OCI-LY1 (cell line): ENCODE measurements at regions not wholly inside any gene's neighbourhood (a gene's known extent, or its start where the extent isn't known, plus 50 kb on each side); places are given as distances from the start of the nearest gene placed in this dataset.

Source experiments
- H2AFZ ChIP-seq: fragments of 200-600 bp; sonication (generic), shearing (Covaris generic); 2 replicates; pipeline ENCODE4 v1.6.0; 2014; ENCODE audit warnings: antibody characterized with exemption, mild to moderate bottlenecking, low read length
- H3F3A ChIP-seq: fragments of 200-600 bp; sonication (generic), shearing (Covaris generic); 2 replicates; pipeline ENCODE4 v1.6.0; 2014; ENCODE audit warnings: mild to moderate bottlenecking, antibody characterized with exemption, low read length, moderate library complexity; ENCODE audit not compliant: insufficient read depth
- H3K27ac ChIP-seq: fragments of 200-600 bp; sonication (generic); 2 replicates; pipeline ENCODE4 v1.5.1; 2014; ENCODE audit warnings: low read length, mixed run types, mild to moderate bottlenecking, low read depth; ENCODE audit not compliant: poor library complexity, severe bottlenecking
- H3K27me3 ChIP-seq: fragments of 200-600 bp; sonication (generic); 2 replicates; pipeline ENCODE4 v1.6.0; 2014; ENCODE audit warnings: antibody characterized with exemption, mild to moderate bottlenecking, low read length, moderate library complexity; ENCODE audit not compliant: insufficient read depth
- H3K36me3 ChIP-seq: fragments of 200-600 bp; sonication (generic); 2 replicates; pipeline ENCODE4 v1.6.1; 2014; ENCODE audit warnings: mild to moderate bottlenecking, antibody characterized with exemption, low read length, moderate library complexity, mixed read lengths; ENCODE audit not compliant: insufficient read depth
- H3K4me1 ChIP-seq: fragments of 200-600 bp; sonication (generic); 2 replicates; pipeline ENCODE4 v1.5.1; 2014; ENCODE audit warnings: mild to moderate bottlenecking, low read length, moderate library complexity; ENCODE audit not compliant: insufficient read depth, severe bottlenecking
- H3K4me2 ChIP-seq: fragments of 200-600 bp; sonication (generic), shearing (Covaris generic); 2 replicates; pipeline ENCODE4 v1.6.1; 2014; ENCODE audit warnings: low read length
- H3K4me3 ChIP-seq: fragments of 200-600 bp; sonication (generic); 2 replicates; pipeline ENCODE4 v1.5.1; 2014; ENCODE audit warnings: low read length, low read depth, mild to moderate bottlenecking, mixed read lengths; ENCODE audit not compliant: poor library complexity, severe bottlenecking
- H3K79me2 ChIP-seq: fragments of 200-600 bp; shearing (Covaris generic); 2 replicates; pipeline ENCODE4 v1.6.1; 2016; ENCODE audit warnings: mixed run types, low read length, mixed read lengths; ENCODE audit not compliant: insufficient read depth
- H3K9ac ChIP-seq: fragments of 200-600 bp; sonication (generic), shearing (Covaris generic); 2 replicates; pipeline ENCODE4 v1.6.1; 2014; ENCODE audit warnings: mild to moderate bottlenecking, low read length, mixed read lengths
- H3K9me2 ChIP-seq: fragments of 200-600 bp; sonication (generic), shearing (Covaris generic); 2 replicates; pipeline ENCODE4 v1.6.1; 2014; ENCODE audit warnings: low read depth, mild to moderate bottlenecking, low read length, mixed read lengths
- H3K9me3 ChIP-seq: fragments of 200-600 bp; shearing (Covaris generic); 2 replicates; pipeline ENCODE4 v1.6.1; 2014; ENCODE audit warnings: low read length, mixed read lengths
- H4K20me1 ChIP-seq: fragments of 200-600 bp; sonication (generic), shearing (Covaris generic); 2 replicates; pipeline ENCODE4 v1.6.0; 2016; ENCODE audit warnings: mild to moderate bottlenecking, low read length; ENCODE audit not compliant: insufficient read depth
- CTCF ChIP-seq: fragments of 200-600 bp; sonication (generic), shearing (Covaris generic); IDR thresholded peaks from 2 replicates; pipeline ENCODE4 v1.5.1; 2017; ENCODE audit warnings: mild to moderate bottlenecking, antibody characterized with exemption, low read length, moderate library complexity, mixed read lengths
- EZH2 ChIP-seq: fragments of 200-600 bp; sonication (generic), shearing (Covaris generic); IDR thresholded peaks from 2 replicates; pipeline ENCODE4 v1.8.0; 2017; ENCODE audit warnings: borderline replicate concordance, mixed run types, mild to moderate bottlenecking, antibody characterized with exemption, low read length, moderate library complexity, mixed read lengths

- Histone ChIP-seq H3K27ac (no peak overlapping the region), H3K9me3 (no peaks in the 10 kb centered on the region), H2AFZ (no peak overlapping the region), H3K27me3 (no peaks in the 10 kb centered on the region), H3K4me2 (no peak overlapping the region), H3K36me3 (no peaks in the 10 kb centered on the region), H3K9me2 (no peaks in the 10 kb centered on the region), H4K20me1 (no peaks in the 10 kb centered on the region), H3F3A (no peaks in the 10 kb centered on the region), H3K79me2 (no peaks in the 10 kb centered on the region), H3K4me1 (no peaks in the 10 kb centered on the region), H3K4me3 (no peak overlapping the region), H3K9ac (no peak overlapping the region)
- no peak for TF ChIP-seq EZH2
- TF ChIP-seq CTCF: no peak
Observed at GRCh38 chr1:238558746-238559145, 668.0 kb upstream of the ZP4 start.

GRCh38 chr1:238558156-238558555 lies 667.4 kb upstream of the ZP4 start:
- no peak overlapping the region for H3K9ac ChIP-seq
- H4K20me1 ChIP-seq: no peaks in the 10 kb centered on the region
- no peak for TF ChIP-seq EZH2
- no peak overlapping the region for H3K27ac ChIP-seq
- no peaks in the 10 kb centered on the region for H3K27me3 ChIP-seq
- H3K36me3 ChIP-seq: no peaks in the 10 kb centered on the region
- H3K9me2 ChIP-seq: no peaks in the 10 kb centered on the region
- no peaks in the 10 kb centered on the region for H3K9me3 ChIP-seq
- no peak overlapping the region for H3K4me3 ChIP-seq
- H3F3A ChIP-seq: no peaks in the 10 kb centered on the region
- no peaks in the 10 kb centered on the region for H3K4me1 ChIP-seq
- no peaks in the 10 kb centered on the region for H3K79me2 ChIP-seq
- no peak overlapping the region for H3K4me2 ChIP-seq
- no peak overlapping the region for H2AFZ ChIP-seq

GRCh38 chr1:238552271-238552670 lies 661.5 kb upstream of the ZP4 start:
- H3F3A ChIP-seq: no peaks in the 10 kb centered on the region
- H3K9me3 ChIP-seq: no peaks in the 10 kb centered on the region
- H3K79me2 ChIP-seq: no peaks in the 10 kb centered on the region
- no peak overlapping the region for H3K9ac ChIP-seq
- no peaks in the 10 kb centered on the region for H3K4me1 ChIP-seq
- no peak overlapping the region for H2AFZ ChIP-seq
- no peaks in the 10 kb centered on the region for H3K27me3 ChIP-seq
- no peaks in the 10 kb centered on the region for H3K9me2 ChIP-seq
- no peak overlapping the region for H3K4me3 ChIP-seq
- H3K27ac ChIP-seq: no peak overlapping the region
- no peak overlapping the region for H3K4me2 ChIP-seq
- no peaks in the 10 kb centered on the region for H3K36me3 ChIP-seq
- no peak for TF ChIP-seq CTCF
- no peak for TF ChIP-seq EZH2
- H4K20me1 ChIP-seq: no peaks in the 10 kb centered on the region

- Histone ChIP-seq H3K9ac (no peak overlapping the region), H3F3A (no peaks in the 10 kb centered on the region), H3K4me3 (no peak overlapping the region), H4K20me1 (no peaks in the 10 kb centered on the region), H3K27ac (no peak overlapping the region), H3K4me2 (no peak overlapping the region), H3K27me3 (no peaks in the 10 kb centered on the region), H3K79me2 (no peaks in the 10 kb centered on the region), H3K9me3 (no peaks in the 10 kb centered on the region), H3K9me2 (no peaks in the 10 kb centered on the region), H2AFZ (no peak overlapping the region), H3K4me1 (no peaks in the 10 kb centered on the region), H3K36me3 (no peaks in the 10 kb centered on the region)
- TF ChIP-seq CTCF: no peak
- no peak for TF ChIP-seq EZH2
Observed at GRCh38 chr1:238549137-238549536, 658.4 kb upstream of the ZP4 start.
